ENCODE measurements at regions not wholly inside any gene's neighbourhood (a gene's known extent, or its start where the extent isn't known, plus 50 kb on each side); places are given as distances from the start of the nearest gene placed in this dataset.

GRCh38 chr1:69195136-69195535 is 372.6 kb upstream of the LRRC7 start:
- Histone ChIP-seq H3K4me1 (ENCODE audit: control insufficient read depth in 2 of 2, insufficient read depth in 2 of 2, low read length in 1 of 2) (no peaks in the 10 kb centered on the region), H3K27me3 (ENCODE audit: control insufficient read depth in 1 of 2, insufficient read depth in 2 of 2, low read length in 2 of 2) (no peaks in the 10 kb centered on the region), H3K36me3 (ENCODE audit: control insufficient read depth in 2 of 2, insufficient read depth in 2 of 2, low read length in 1 of 2) (no peaks in the 10 kb centered on the region), H3K9me3 (ENCODE audit: control insufficient read depth in 2 of 2, insufficient read depth in 1 of 2, low read depth in 1 of 2, low read length in 1 of 2) (no peaks in the 10 kb centered on the region), H3K4me3 (ENCODE audit: low read depth in 1 of 2, low read length in 2 of 2) (no peak overlapping the region), H3K27ac (ENCODE audit: low read depth in 2 of 2, low read length in 1 of 2) (no peak overlapping the region)
- WGBS, 2 donors, result 63 to 67% methylated on average over 2 of the region's 2 CpGs

DNA sequence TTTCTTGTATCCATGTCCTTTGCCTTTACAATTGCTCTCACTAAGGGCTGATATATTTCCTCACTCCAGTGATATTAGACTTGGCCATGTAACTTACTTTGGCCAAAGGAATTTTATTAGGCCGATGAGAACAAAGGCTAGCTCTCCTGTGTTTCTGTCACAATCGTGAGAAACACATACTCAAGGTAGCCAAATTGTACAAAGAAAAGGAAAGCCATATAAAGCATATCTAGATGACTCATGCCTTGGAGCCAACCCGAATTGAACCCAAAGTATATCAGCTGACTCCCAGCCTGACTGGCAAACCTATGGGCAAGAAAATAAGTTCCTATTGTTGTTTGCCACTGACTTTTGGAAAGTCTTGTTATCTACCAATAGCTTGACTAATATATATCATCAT is 371.7 kb upstream of the LRRC7 start:
- H3K27ac ChIP-seq (ENCODE audit: low read depth in 2 of 2, low read length in 1 of 2), result no peak overlapping the region
- no peaks in the 10 kb centered on the region for H3K27me3 ChIP-seq (ENCODE audit: control insufficient read depth in 1 of 2, insufficient read depth in 2 of 2, low read length in 2 of 2)
- no peaks in the 10 kb centered on the region for H3K4me1 ChIP-seq (ENCODE audit: control insufficient read depth in 2 of 2, insufficient read depth in 2 of 2, low read length in 1 of 2)
- H3K4me3 ChIP-seq (ENCODE audit: low read depth in 1 of 2, low read length in 2 of 2), result no peak overlapping the region
- 49 to 57% methylated on average over 3 of the region's 3 CpGs for WGBS, 2 donors
- H3K9me3 ChIP-seq (ENCODE audit: control insufficient read depth in 2 of 2, insufficient read depth in 1 of 2, low read depth in 1 of 2, low read length in 1 of 2), result no peaks in the 10 kb centered on the region
- no peaks in the 10 kb centered on the region for H3K36me3 ChIP-seq (ENCODE audit: control insufficient read depth in 2 of 2, insufficient read depth in 2 of 2, low read length in 1 of 2)

DNA sequence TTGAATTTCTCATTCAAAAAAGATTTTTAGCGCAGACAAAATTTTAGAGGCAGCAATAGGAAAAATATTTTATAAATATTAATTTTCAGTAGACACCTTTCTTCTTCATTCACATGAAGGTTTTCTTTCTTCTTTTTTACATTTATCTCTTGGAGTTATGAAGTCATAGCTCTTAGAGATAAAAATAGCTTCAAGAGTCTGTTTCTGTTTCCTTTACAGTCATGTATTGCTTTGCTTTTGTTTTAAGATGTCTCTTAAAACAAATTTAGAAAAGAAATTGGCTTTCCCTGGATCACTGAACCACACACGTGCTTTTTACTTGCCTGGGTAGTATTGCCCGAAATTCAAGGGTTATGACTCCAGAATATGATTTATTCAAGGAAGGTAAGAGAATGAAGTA is 369.9 kb upstream of the LRRC7 start:
- H3K4me3 ChIP-seq (ENCODE audit: low read depth in 1 of 2, low read length in 2 of 2), result no peak overlapping the region
- H3K27me3 ChIP-seq (ENCODE audit: control insufficient read depth in 1 of 2, insufficient read depth in 2 of 2, low read length in 2 of 2), result no peaks in the 10 kb centered on the region
- no peaks in the 10 kb centered on the region for H3K36me3 ChIP-seq (ENCODE audit: control insufficient read depth in 2 of 2, insufficient read depth in 2 of 2, low read length in 1 of 2)
- no peaks in the 10 kb centered on the region for H3K4me1 ChIP-seq (ENCODE audit: control insufficient read depth in 2 of 2, insufficient read depth in 2 of 2, low read length in 1 of 2)
- H3K9me3 ChIP-seq (ENCODE audit: control insufficient read depth in 2 of 2, insufficient read depth in 1 of 2, low read depth in 1 of 2, low read length in 1 of 2), result no peaks in the 10 kb centered on the region
- H3K27ac ChIP-seq (ENCODE audit: low read depth in 2 of 2, low read length in 1 of 2), result no peak overlapping the region
- WGBS, 2 donors, result 73 to 78% methylated on average over 3 of the region's 3 CpGs

DNA sequence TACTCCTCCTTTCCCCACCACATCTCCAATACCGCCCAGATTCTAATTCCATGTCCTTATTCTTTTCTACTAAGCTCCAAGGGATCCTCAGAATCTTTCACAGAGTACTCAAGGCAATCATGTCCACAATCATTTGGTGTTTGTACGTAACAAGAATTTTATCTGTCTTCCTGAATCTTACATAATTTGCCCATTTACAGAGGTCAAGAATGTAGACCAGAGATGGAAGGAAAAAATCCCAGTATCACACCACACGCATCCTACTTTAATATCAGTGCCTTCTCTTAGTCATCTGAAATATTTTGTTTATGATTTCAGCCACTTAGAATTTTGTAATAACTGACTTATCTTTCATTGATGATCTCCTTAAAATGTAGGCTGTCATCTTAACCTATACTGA is 366.0 kb upstream of the LRRC7 start:
- 84 to 90% methylated on average over 3 of the region's 3 CpGs for WGBS, 2 donors
- Histone ChIP-seq H3K4me1 (ENCODE audit: control insufficient read depth in 2 of 2, insufficient read depth in 2 of 2, low read length in 1 of 2) (no peaks in the 10 kb centered on the region), H3K27ac (ENCODE audit: low read depth in 2 of 2, low read length in 1 of 2) (no peak overlapping the region), H3K27me3 (ENCODE audit: control insufficient read depth in 1 of 2, insufficient read depth in 2 of 2, low read length in 2 of 2) (no peaks in the 10 kb centered on the region), H3K4me3 (ENCODE audit: low read depth in 1 of 2, low read length in 2 of 2) (no peak overlapping the region), H3K36me3 (ENCODE audit: control insufficient read depth in 2 of 2, insufficient read depth in 2 of 2, low read length in 1 of 2) (no peaks in the 10 kb centered on the region), H3K9me3 (ENCODE audit: control insufficient read depth in 2 of 2, insufficient read depth in 1 of 2, low read depth in 1 of 2, low read length in 1 of 2) (no peaks in the 10 kb centered on the region)

DNA sequence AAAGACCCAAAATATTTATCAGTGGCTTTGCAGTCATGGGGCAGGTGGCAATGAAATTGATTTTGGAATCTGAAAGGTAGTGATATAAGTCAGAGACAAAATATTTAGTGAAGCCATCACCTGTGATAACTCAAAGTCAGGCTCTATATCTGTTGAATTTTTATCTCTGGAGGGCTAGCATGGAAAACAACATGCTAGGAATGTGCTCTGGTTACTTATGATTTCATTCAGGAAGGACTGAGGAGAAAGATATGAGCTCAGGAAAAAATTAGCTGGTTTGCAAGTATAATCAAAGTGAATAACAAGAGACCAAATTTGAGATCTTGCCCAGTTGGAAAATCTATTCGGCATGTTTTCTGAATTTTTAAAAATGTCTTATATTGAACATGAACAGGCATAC is 364.6 kb upstream of the LRRC7 start:
- Histone ChIP-seq H3K4me1 (ENCODE audit: control insufficient read depth in 2 of 2, insufficient read depth in 2 of 2, low read length in 1 of 2) (no peaks in the 10 kb centered on the region), H3K4me3 (ENCODE audit: low read depth in 1 of 2, low read length in 2 of 2) (no peak overlapping the region), H3K27me3 (ENCODE audit: control insufficient read depth in 1 of 2, insufficient read depth in 2 of 2, low read length in 2 of 2) (no peaks in the 10 kb centered on the region), H3K36me3 (ENCODE audit: control insufficient read depth in 2 of 2, insufficient read depth in 2 of 2, low read length in 1 of 2) (no peaks in the 10 kb centered on the region), H3K27ac (ENCODE audit: low read depth in 2 of 2, low read length in 1 of 2) (no peak overlapping the region), H3K9me3 (ENCODE audit: control insufficient read depth in 2 of 2, insufficient read depth in 1 of 2, low read depth in 1 of 2, low read length in 1 of 2) (no peaks in the 10 kb centered on the region)
- WGBS, 2 donors, result 91 to 93% methylated on average over 1 of the region's 1 CpG

DNA sequence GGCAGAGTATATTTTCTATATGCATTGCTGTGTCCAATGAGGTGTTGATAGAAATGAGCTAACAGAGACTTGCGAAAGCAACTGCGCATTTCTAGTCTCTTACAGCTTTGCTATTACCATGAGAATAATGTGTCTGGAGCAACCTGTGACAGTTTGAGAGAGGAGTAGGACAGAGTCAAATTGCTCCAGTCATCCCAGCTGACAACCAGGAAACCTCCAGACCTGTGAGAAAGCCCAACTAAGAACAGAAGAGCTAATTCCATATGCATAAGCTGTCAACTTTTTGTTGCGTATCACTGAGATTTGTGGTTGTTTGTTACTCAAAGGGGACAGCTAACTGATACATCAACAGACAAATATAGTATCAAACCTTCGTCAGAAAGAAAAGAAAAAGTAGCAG is 354.1 kb upstream of the LRRC7 start:
- no peaks in the 10 kb centered on the region for H3K36me3 ChIP-seq (ENCODE audit: control insufficient read depth in 2 of 2, insufficient read depth in 2 of 2, low read length in 1 of 2)
- no peak overlapping the region for H3K4me3 ChIP-seq (ENCODE audit: low read depth in 1 of 2, low read length in 2 of 2)
- no peaks in the 10 kb centered on the region for H3K9me3 ChIP-seq (ENCODE audit: control insufficient read depth in 2 of 2, insufficient read depth in 1 of 2, low read depth in 1 of 2, low read length in 1 of 2)
- H3K4me1 ChIP-seq (ENCODE audit: control insufficient read depth in 2 of 2, insufficient read depth in 2 of 2, low read length in 1 of 2), result no peaks in the 10 kb centered on the region
- no peak overlapping the region for H3K27ac ChIP-seq (ENCODE audit: low read depth in 2 of 2, low read length in 1 of 2)
- no peaks in the 10 kb centered on the region for H3K27me3 ChIP-seq (ENCODE audit: control insufficient read depth in 1 of 2, insufficient read depth in 2 of 2, low read length in 2 of 2)
- WGBS, 2 donors, result 91 to 97% methylated on average over 4 of the region's 4 CpGs

DNA sequence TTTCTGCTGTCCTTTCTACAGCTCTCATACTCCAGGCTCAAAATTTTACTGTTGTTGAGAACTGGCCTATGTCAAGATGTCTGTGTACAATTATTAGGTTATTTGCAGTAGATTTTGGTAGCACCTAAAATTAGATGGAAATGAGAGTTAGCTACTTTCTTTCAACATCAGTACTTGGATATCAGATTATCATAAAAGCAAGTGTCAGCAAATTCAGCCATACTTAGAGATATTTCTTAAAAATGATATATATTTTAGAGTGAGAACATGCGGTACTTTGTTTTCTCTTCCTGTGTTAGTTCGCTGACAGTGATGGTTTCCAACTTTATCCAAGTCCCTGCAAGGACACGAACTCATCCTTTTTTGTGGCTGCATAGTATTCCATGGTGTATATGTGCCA is 351.8 kb upstream of the LRRC7 start:
- no peaks in the 10 kb centered on the region for H3K36me3 ChIP-seq (ENCODE audit: control insufficient read depth in 2 of 2, insufficient read depth in 2 of 2, low read length in 1 of 2)
- H3K27ac ChIP-seq (ENCODE audit: low read depth in 2 of 2, low read length in 1 of 2), result no peak overlapping the region
- H3K9me3 ChIP-seq (ENCODE audit: control insufficient read depth in 2 of 2, insufficient read depth in 1 of 2, low read depth in 1 of 2, low read length in 1 of 2), result no peaks in the 10 kb centered on the region
- H3K4me1 ChIP-seq (ENCODE audit: control insufficient read depth in 2 of 2, insufficient read depth in 2 of 2, low read length in 1 of 2), result no peaks in the 10 kb centered on the region
- H3K27me3 ChIP-seq (ENCODE audit: control insufficient read depth in 1 of 2, insufficient read depth in 2 of 2, low read length in 2 of 2), result no peaks in the 10 kb centered on the region
- no peak overlapping the region for H3K4me3 ChIP-seq (ENCODE audit: low read depth in 1 of 2, low read length in 2 of 2)
- WGBS, 2 donors, result 90 to 93% methylated on average over 3 of the region's 3 CpGs

DNA sequence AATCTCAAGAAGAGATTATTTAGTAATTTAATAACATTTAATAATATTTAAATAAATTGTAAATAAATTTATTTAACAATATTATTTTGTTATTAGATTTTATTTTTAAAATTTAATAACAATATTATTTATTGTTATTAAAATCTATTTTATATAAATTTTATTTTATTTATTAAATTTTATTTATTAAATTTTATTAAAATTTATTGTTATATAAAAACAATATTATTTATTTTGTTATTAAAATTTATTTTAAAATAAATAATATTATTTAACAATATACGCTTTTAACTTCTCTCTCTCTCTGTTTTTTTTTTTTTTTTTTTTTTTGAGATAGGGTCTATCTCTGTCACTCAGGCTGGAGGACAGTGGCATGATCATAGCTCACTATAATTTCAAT is 347.1 kb upstream of the LRRC7 start:
- 91 to 100% methylated on average over 1 of the region's 1 CpG for WGBS, 2 donors
- Histone ChIP-seq H3K36me3 (ENCODE audit: control insufficient read depth in 2 of 2, insufficient read depth in 2 of 2, low read length in 1 of 2) (no peaks in the 10 kb centered on the region), H3K27me3 (ENCODE audit: control insufficient read depth in 1 of 2, insufficient read depth in 2 of 2, low read length in 2 of 2) (no peaks in the 10 kb centered on the region), H3K4me3 (ENCODE audit: low read depth in 1 of 2, low read length in 2 of 2) (no peak overlapping the region), H3K4me1 (ENCODE audit: control insufficient read depth in 2 of 2, insufficient read depth in 2 of 2, low read length in 1 of 2) (no peaks in the 10 kb centered on the region), H3K27ac (ENCODE audit: low read depth in 2 of 2, low read length in 1 of 2) (no peak overlapping the region), H3K9me3 (ENCODE audit: control insufficient read depth in 2 of 2, insufficient read depth in 1 of 2, low read depth in 1 of 2, low read length in 1 of 2) (no peaks in the 10 kb centered on the region)

DNA sequence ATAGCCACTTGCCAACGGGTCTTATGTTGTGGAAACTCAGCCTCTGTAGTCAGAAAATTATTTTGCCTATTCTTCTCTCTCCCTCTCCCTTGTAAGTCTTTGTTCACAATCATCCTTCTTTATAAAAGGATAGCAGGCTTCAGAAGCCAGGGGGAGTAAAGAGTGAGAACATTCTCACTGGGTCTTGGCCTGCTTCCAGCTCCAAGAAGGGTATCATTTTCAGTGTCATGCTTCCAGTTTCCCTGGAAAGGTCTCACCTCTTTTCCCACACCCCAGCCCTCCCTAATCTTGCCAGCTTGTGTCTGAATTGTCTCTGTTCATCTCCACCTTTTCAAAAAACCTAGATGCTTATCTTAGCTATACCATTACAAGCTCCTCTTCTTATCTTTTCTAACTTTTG is 346.2 kb upstream of the LRRC7 start:
- Histone ChIP-seq H3K4me3 (ENCODE audit: low read depth in 1 of 2, low read length in 2 of 2) (no peak overlapping the region), H3K9me3 (ENCODE audit: control insufficient read depth in 2 of 2, insufficient read depth in 1 of 2, low read depth in 1 of 2, low read length in 1 of 2) (no peaks in the 10 kb centered on the region), H3K27me3 (ENCODE audit: control insufficient read depth in 1 of 2, insufficient read depth in 2 of 2, low read length in 2 of 2) (no peaks in the 10 kb centered on the region), H3K36me3 (ENCODE audit: control insufficient read depth in 2 of 2, insufficient read depth in 2 of 2, low read length in 1 of 2) (no peaks in the 10 kb centered on the region), H3K4me1 (ENCODE audit: control insufficient read depth in 2 of 2, insufficient read depth in 2 of 2, low read length in 1 of 2) (no peaks in the 10 kb centered on the region), H3K27ac (ENCODE audit: low read depth in 2 of 2, low read length in 1 of 2) (no peak overlapping the region)
- 37 to 38% methylated on average over 1 of the region's 1 CpG for WGBS, 2 donors

DNA sequence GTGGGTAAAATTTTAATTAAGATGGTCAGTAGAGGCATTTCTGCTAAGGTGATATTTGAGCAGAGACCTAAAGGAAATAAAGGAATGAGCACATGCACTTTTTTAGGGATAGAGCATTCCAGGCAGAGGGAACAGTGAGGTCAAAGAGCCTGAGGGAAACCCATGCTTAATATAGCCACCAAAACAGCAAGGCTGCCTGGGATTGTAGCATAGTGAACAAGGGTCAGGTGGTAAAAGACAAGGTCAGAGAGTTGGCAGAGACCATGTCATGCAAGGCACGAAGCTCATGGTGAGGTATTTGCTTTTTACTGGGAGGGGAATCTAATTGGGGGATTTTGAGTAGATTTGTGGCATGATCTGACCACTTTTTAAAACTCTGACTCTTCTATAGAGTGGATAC is 344.6 kb upstream of the LRRC7 start:
- H3K27ac ChIP-seq (ENCODE audit: low read depth in 2 of 2, low read length in 1 of 2), result no peak overlapping the region
- no peaks in the 10 kb centered on the region for H3K4me1 ChIP-seq (ENCODE audit: control insufficient read depth in 2 of 2, insufficient read depth in 2 of 2, low read length in 1 of 2)
- no peaks in the 10 kb centered on the region for H3K9me3 ChIP-seq (ENCODE audit: control insufficient read depth in 2 of 2, insufficient read depth in 1 of 2, low read depth in 1 of 2, low read length in 1 of 2)
- H3K4me3 ChIP-seq (ENCODE audit: low read depth in 1 of 2, low read length in 2 of 2), result no peak overlapping the region
- 43 to 56% methylated on average over 1 of the region's 1 CpG for WGBS, 2 donors
- H3K36me3 ChIP-seq (ENCODE audit: control insufficient read depth in 2 of 2, insufficient read depth in 2 of 2, low read length in 1 of 2), result no peaks in the 10 kb centered on the region
- no peaks in the 10 kb centered on the region for H3K27me3 ChIP-seq (ENCODE audit: control insufficient read depth in 1 of 2, insufficient read depth in 2 of 2, low read length in 2 of 2)
